Mesenchymal stem cell (in vitro differentiated cells and primary cell): ENCODE measurements at regions not wholly inside any gene's neighbourhood (a gene's known extent, or its start where the extent isn't known, plus 50 kb on each side); places are given as distances from the start of the nearest gene placed in this dataset.

Experiments used
- DNase-seq: peaks from one replicate; pipeline ENCODE4 v3.0.0-alpha.2; 2013
- H2AFZ ChIP-seq: one replicate; pipeline ENCODE4 v1.6.1; 2013; ENCODE audit warnings: low read depth, mild to moderate bottlenecking, control low read depth, inconsistent platforms, low read length, moderate library complexity
- H2AK5ac ChIP-seq: 2 replicates; pipeline ENCODE4 v1.6.1; 2013; ENCODE audit warnings: low read length, moderate library complexity, mild to moderate bottlenecking, inconsistent platforms; ENCODE audit not compliant: severe bottlenecking
- H2BK120ac ChIP-seq: one replicate; pipeline ENCODE4 v1.6.1; 2013; ENCODE audit warnings: low read depth, mild to moderate bottlenecking, inconsistent platforms, low read length, moderate library complexity
- H2BK12ac ChIP-seq, 2 experiments: one replicate each; pipeline ENCODE4 v1.6.1; 2013; ENCODE audit warnings: inconsistent platforms in 2 of 2, low read length in 2 of 2, mild to moderate bottlenecking in 2 of 2, moderate library complexity in 2 of 2, control low read depth in 1 of 2
- H2BK15ac ChIP-seq: one replicate; pipeline ENCODE4 v1.6.1; 2013; ENCODE audit warnings: mild to moderate bottlenecking, low read depth, inconsistent platforms; ENCODE audit not compliant: poor library complexity, severe bottlenecking
- H2BK5ac ChIP-seq: 2 replicates; pipeline ENCODE4 v1.6.1; 2013; ENCODE audit warnings: low read depth, mild to moderate bottlenecking, low read length, control low read depth, inconsistent platforms; ENCODE audit not compliant: poor library complexity, severe bottlenecking
- H3K14ac ChIP-seq, 2 experiments: one replicate each; pipeline ENCODE4 v1.6.1; 2013; ENCODE audit warnings: inconsistent platforms in 2 of 2, low read length in 2 of 2, control low read depth in 1 of 2, mild to moderate bottlenecking in 1 of 2, moderate library complexity in 1 of 2
- H3K18ac ChIP-seq, 2 experiments: one replicate each; pipeline ENCODE4 v1.6.1; 2013; ENCODE audit warnings: inconsistent platforms in 2 of 2, low read length in 2 of 2, control low read depth in 1 of 2, low read depth in 1 of 2, mild to moderate bottlenecking in 1 of 2
- H3K23ac ChIP-seq, 2 experiments: one replicate each; pipeline ENCODE4 v1.6.1; 2013; ENCODE audit warnings: inconsistent platforms in 2 of 2, low read length in 2 of 2, mild to moderate bottlenecking in 2 of 2, moderate library complexity in 2 of 2, control low read depth in 1 of 2
- H3K27ac ChIP-seq: 2 replicates; pipeline ENCODE4 v1.5.1; 2013; ENCODE audit warnings: mild to moderate bottlenecking, moderate library complexity, low read length, control low read depth, inconsistent platforms; ENCODE audit not compliant: poor library complexity, severe bottlenecking
- H3K27me3 ChIP-seq, 2 experiments: 2 replicates each; pipeline versions ENCODE4 v1.6.1 to v1.7.0; 2013; ENCODE audit warnings: low read length in 2 of 2, mild to moderate bottlenecking in 2 of 2, moderate library complexity in 2 of 2, control low read depth in 1 of 2, inconsistent platforms in 1 of 2; ENCODE audit not compliant: control insufficient read depth in 1 of 2, insufficient read depth in 1 of 2
- H3K36me3 ChIP-seq, 2 experiments: 2 replicates each; pipeline versions ENCODE4 v1.6.1 to v1.7.0; 2013; ENCODE audit warnings: low read length in 2 of 2, control low read depth in 1 of 2, inconsistent platforms in 1 of 2, low read depth in 1 of 2, mild to moderate bottlenecking in 1 of 2; ENCODE audit not compliant: insufficient read depth in 2 of 2, control insufficient read depth in 1 of 2
- H3K4ac ChIP-seq, 2 experiments: one replicate each; pipeline ENCODE4 v1.6.1; 2013; ENCODE audit warnings: inconsistent platforms in 2 of 2, low read length in 2 of 2, mild to moderate bottlenecking in 2 of 2, moderate library complexity in 2 of 2, control low read depth in 1 of 2, low read depth in 1 of 2
- H3K4me1 ChIP-seq: 2 replicates; pipeline ENCODE4 v1.6.1; 2013; ENCODE audit warnings: low read depth, low read length, control low read depth; ENCODE audit not compliant: control insufficient read depth, insufficient read depth
- H3K4me2 ChIP-seq: 2 replicates; pipeline ENCODE4 v1.6.1; 2013; ENCODE audit warnings: low read length, mild to moderate bottlenecking, inconsistent platforms; ENCODE audit not compliant: poor library complexity, severe bottlenecking
- H3K4me3 ChIP-seq, 2 experiments: 2 replicates each; pipeline versions ENCODE4 v1.5.1 to v1.7.0; 2013; ENCODE audit warnings: low read length in 2 of 2, mild to moderate bottlenecking in 2 of 2, control low read depth in 1 of 2, low read depth in 1 of 2; ENCODE audit not compliant: insufficient read depth in 1 of 2
- H3K79me1 ChIP-seq: replicated peaks from 2 replicates; pipeline ENCODE4 v1.6.1; 2013; ENCODE audit warnings: mild to moderate bottlenecking, control low read depth, low read length, inconsistent platforms; ENCODE audit not compliant: poor library complexity, severe bottlenecking
- H3K9ac ChIP-seq: 2 replicates; pipeline ENCODE4 v1.7.0; 2013; ENCODE audit warnings: mild to moderate bottlenecking, low read length, moderate library complexity
- H3K9me3 ChIP-seq: 2 replicates; pipeline ENCODE4 v1.7.0; 2013; ENCODE audit warnings: mild to moderate bottlenecking, low read length; ENCODE audit not compliant: control insufficient read depth
- H4K8ac ChIP-seq: one replicate; pipeline ENCODE4 v1.6.1; 2013; ENCODE audit warnings: inconsistent platforms, mild to moderate bottlenecking, low read length, moderate library complexity
- H4K91ac ChIP-seq: one replicate; pipeline ENCODE4 v1.6.1; 2013; ENCODE audit warnings: mild to moderate bottlenecking, low read length, inconsistent platforms
- WGBS: methylation state at CpG from one replicate; pipeline ENCODE4 v1.1.7; 2013; ENCODE audit warnings: mixed read lengths; 5-methylcytosine and 5-hydroxymethylcytosine counted together

DNA sequence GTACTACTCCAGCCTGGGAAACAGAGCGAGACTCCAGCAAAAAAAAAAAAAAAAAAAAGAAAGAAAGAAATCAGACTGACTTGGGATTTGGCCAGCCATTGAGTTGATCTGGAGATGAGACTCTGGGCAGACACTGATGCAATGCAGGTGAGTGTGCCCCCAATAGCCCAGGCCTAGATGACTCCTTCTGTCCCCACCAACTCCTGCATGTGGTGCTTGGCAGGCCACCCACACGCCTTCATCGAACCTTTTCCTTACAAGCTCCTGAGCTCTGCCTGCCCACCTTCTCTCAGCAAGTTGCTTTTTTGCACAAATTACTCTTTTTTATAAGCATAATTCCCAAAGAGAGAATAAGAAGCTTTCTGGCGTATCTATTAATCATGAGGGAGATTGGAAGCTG is 97.9 kb upstream of the MBNL2 start:
- no peak for DNase-seq
- WGBS: 100% methylated on average over 3 of the region's 4 CpGs
- H2BK120ac ChIP-seq: no peak overlapping the region
- H2BK5ac ChIP-seq: no peak overlapping the region
- H4K91ac ChIP-seq: no peak overlapping the region
- H3K36me3 ChIP-seq: no peaks in the 10 kb centered on the region
- no peaks in the 10 kb centered on the region for H3K9me3 ChIP-seq
- peak overlapping the region in 1 of 2 experiments; percentile 70 for H3K4ac ChIP-seq
- peaks cover 7% of the 10 kb centered on the region for H3K4me1 ChIP-seq
- H3K18ac ChIP-seq: peak overlapping the region in 1 of 2 experiments; percentile 69
- no peak overlapping the region for H4K8ac ChIP-seq
- H2AK5ac ChIP-seq: no peak overlapping the region
- peak overlapping the region in 1 of 2 experiments; percentile 98 for H2BK12ac ChIP-seq
- no peak overlapping the region for H3K27ac ChIP-seq
- no peak overlapping the region for H2AFZ ChIP-seq
- no peak overlapping the region for H3K14ac ChIP-seq
- H3K9ac ChIP-seq: no peak overlapping the region
- H3K4me2 ChIP-seq: no peak overlapping the region
- H3K4me3 ChIP-seq: no peak overlapping the region
- no peak overlapping the region for H3K23ac ChIP-seq
- no peaks in the 10 kb centered on the region for H3K79me1 ChIP-seq
- no peaks in the 10 kb centered on the region for H3K27me3 ChIP-seq
- no peak overlapping the region for H2BK15ac ChIP-seq

DNA sequence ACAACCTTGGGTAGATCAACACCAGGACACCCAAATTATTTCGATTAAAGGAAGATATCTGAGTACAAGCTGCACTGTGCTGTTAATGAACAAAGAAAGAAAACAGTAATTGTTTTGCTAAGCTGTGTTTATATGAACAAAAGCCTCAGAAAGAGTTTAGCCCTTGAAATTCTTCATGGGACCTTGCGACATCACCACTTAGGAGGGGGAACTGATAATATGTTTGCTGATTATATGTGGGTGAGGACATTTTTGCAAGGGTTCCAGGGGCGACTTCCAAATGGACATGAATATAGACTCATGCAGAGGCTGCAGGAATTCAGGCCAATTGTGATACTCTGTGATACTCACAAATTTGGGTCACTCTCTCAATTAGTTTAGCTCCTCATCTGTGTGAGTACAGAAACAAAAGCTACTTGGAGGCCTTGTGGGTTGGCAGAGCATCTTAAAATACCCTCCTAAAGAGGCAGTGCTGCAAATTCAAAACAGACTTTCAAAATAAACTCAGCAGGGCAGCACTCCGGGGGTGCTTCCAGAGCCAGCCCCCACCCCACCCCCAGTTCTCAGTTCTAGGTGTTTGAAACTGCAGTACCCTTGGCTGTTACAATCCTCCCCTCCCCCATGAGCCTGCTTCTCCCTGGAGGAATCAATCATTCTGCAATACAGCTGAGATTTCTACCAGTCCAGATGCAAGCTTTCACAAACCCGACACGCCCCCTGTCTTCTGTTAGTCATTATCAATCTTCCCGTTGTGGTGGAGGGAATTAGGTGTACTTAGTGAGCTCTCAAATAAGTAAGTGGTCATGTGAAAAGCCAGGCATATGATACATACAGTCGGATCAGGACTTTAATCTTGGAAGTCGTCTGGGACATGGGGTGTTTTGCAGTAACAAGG is 97.0 kb upstream of the MBNL2 start:
- Histone ChIP-seq H3K4me3 (peak overlapping the region in 1 of 2 experiments; percentile 40), H3K9ac (peak overlapping the region; percentile 51), H4K8ac (no peak overlapping the region), H2BK15ac (no peak overlapping the region), H3K79me1 (no peaks in the 10 kb centered on the region), H3K4me2 (peak overlapping the region; percentile 21), H3K27ac (no peak overlapping the region), H3K9me3 (no peaks in the 10 kb centered on the region), H4K91ac (no peak overlapping the region), H3K27me3 (no peaks in the 10 kb centered on the region), H3K23ac (no peak overlapping the region), H2BK120ac (peak overlapping the region; percentile 74), H2BK12ac (peak overlapping the region in 1 of 2 experiments; percentile 45), H3K4me1 (peaks cover 7% of the 10 kb centered on the region), H3K4ac (no peak overlapping the region), H2AFZ (no peak overlapping the region), H2BK5ac (no peak overlapping the region), H3K14ac (no peak overlapping the region), H3K18ac (peak overlapping the region in 1 of 2 experiments; percentile 59), H3K36me3 (no peaks in the 10 kb centered on the region), H2AK5ac (no peak overlapping the region)
- WGBS: 17% methylated on average over 7 of the region's 9 CpGs
- peak; percentile 92 for DNase-seq

DNA sequence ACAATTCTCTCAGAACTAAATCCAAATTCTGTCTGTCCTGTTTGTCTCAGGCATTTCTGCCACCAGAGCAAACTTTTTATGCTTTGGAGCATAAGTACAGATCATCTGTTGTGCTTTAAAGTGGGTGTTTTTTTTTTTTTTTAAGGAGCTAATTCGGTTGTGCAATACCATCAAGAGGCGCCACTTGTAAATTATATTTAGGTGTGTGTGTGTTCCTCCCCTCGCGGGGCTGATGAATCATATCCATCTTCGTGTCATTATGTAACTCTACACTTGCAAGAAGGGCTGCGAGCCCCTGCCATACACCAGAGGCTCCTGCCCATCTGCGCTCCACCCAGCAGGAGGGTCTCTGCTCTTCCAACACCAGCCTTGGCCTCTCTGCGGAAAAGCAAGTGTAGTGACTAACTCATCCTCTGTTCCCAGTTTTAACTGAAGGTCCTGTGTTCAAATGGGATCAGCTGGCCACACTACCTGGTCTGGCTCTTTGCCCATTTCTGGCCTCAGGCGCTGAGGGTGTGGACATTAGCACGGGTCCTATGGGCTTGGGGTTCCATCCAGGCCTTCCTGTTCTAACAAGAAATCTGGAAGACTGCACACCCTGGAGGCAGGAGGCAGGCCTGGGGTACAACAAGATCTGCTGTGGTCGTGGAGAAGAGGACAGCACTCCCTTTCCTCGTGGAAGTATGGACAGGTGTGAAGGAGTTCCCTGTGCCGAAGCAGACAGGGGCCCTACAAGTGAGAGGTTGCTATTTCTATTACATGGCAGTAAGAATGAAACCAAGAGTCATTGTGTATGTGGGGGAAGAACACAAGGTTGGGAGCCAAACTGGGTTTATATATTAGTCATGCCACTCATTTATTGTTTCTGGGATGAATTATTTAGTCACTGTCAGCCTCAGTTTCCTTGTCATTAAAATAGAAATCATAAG is 96.1 kb upstream of the MBNL2 start:
- Histone ChIP-seq H2BK15ac (no peak overlapping the region), H3K4me3 (peak overlapping the region in 1 of 2 experiments; percentile 40), H3K18ac (peak overlapping the region; percentile 34 to 63), H3K9me3 (no peaks in the 10 kb centered on the region), H3K27me3 (no peaks in the 10 kb centered on the region), H3K14ac (peak overlapping the region in 1 of 2 experiments; percentile 9), H3K36me3 (no peaks in the 10 kb centered on the region), H2AFZ (no peak overlapping the region), H2AK5ac (no peak overlapping the region), H3K4ac (peak overlapping the region; percentile 2 to 76), H2BK5ac (no peak overlapping the region), H4K91ac (peak overlapping the region; percentile 72), H2BK120ac (peak overlapping the region; percentile 51), H3K23ac (no peak overlapping the region), H4K8ac (peak overlapping the region; percentile 62), H3K4me1 (peaks cover 7% of the 10 kb centered on the region), H3K9ac (peak overlapping the region; percentile 51), H3K79me1 (no peaks in the 10 kb centered on the region), H3K27ac (no peak overlapping the region), H2BK12ac (peak overlapping the region; percentile 91 to 99), H3K4me2 (peak overlapping the region; percentile 21)
- WGBS: 56% methylated on average over 11 of the region's 13 CpGs
- no peak for DNase-seq

DNA sequence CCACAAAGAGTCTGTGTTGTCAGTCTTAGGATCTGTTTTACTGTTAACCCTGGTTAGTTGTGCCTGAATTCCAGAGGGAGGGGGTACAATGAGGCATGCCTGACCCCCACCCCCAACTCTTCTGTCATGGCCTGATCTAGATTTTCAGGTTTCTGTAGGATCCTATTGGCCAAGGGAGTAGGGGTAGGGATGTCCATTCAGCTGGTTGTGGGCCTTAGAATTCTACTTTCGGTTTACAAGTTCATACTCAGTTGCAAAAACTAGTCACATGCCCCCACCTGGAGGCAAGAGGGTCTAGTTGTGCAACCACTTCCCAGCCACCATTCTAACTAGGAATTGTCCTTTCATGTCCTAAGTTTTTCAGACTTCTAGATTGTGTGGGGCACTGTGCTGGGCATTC is 94.3 kb upstream of the MBNL2 start:
- no peak overlapping the region for H2BK15ac ChIP-seq

More for the DNA sequence above, 94.3 kb upstream of the MBNL2 start:
- Histone ChIP-seq H3K4ac (no peak overlapping the region), H3K36me3 (no peaks in the 10 kb centered on the region), H2AK5ac (no peak overlapping the region), H3K9me3 (no peaks in the 10 kb centered on the region), H3K18ac (no peak overlapping the region), H3K27ac (no peak overlapping the region), H2AFZ (no peak overlapping the region), H3K4me1 (peaks cover 5% of the 10 kb centered on the region), H3K23ac (no peak overlapping the region), H2BK5ac (no peak overlapping the region), H3K9ac (no peak overlapping the region), H3K4me3 (no peak overlapping the region), H4K91ac (peak overlapping the region; percentile 35), H2BK120ac (peak overlapping the region; percentile 8), H2BK12ac (peak overlapping the region in 1 of 2 experiments; percentile 32), H3K4me2 (no peak overlapping the region), H4K8ac (no peak overlapping the region), H3K27me3 (no peaks in the 10 kb centered on the region), H3K79me1 (no peaks in the 10 kb centered on the region), H3K14ac (no peak overlapping the region)
- DNase-seq: peak; percentile 21
- WGBS: 57% methylated on average over 1 of the region's 1 CpG
